ENCODE measurements at regions not wholly inside any gene's neighbourhood (a gene's known extent, or its start where the extent isn't known, plus 50 kb on each side); places are given as distances from the start of the nearest gene placed in this dataset.

DNA sequence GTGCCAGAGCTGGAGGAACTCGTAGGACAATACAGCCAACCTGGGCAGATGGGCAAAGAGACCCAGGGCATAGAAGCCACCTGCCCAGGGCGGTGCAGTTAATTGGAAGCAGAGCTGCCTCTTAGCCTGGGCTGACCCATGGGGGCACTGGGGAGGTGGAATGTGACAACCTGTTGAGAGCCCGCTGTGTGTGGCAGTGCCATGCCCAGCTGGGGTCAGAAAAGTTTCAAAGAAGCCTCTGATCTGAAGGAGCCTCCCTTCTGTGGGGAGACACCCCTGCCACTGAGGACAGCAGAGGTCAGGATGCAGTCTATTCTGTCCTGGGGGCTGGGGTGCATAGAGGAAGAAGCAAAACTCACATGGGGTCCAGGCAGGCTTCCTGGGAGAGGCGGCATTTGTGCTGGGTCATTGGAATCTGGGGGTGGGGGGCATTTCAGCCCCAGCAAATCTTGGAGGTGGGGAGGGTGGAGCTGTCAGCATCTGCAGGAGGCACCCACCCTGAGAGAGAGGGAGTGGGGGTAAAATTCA is 176.1 kb upstream of the CIBAR2 start:
- Histone ChIP-seq H3K27ac (ENCODE audit: low read length) (no peak overlapping the region), H3K4me1 (ENCODE audit: control insufficient read depth in 1 of 2, insufficient read depth in 2 of 2, low read length in 2 of 2) (peaks cover 4 to 31% of the 10 kb centered on the region in 2 donors), H3K4me3 (ENCODE audit: low read depth in 1 of 2, low read length in 2 of 2) (no peak overlapping the region), H3K9me3 (ENCODE audit: control insufficient read depth in 1 of 2, low read length in 2 of 2) (no peaks in the 10 kb centered on the region), H3K36me3 (ENCODE audit: control insufficient read depth in 1 of 2, insufficient read depth in 2 of 2, low read length in 2 of 2) (no peaks in the 10 kb centered on the region), H3K27me3 (ENCODE audit: low read depth, low read length) (no peaks in the 10 kb centered on the region)

DNA sequence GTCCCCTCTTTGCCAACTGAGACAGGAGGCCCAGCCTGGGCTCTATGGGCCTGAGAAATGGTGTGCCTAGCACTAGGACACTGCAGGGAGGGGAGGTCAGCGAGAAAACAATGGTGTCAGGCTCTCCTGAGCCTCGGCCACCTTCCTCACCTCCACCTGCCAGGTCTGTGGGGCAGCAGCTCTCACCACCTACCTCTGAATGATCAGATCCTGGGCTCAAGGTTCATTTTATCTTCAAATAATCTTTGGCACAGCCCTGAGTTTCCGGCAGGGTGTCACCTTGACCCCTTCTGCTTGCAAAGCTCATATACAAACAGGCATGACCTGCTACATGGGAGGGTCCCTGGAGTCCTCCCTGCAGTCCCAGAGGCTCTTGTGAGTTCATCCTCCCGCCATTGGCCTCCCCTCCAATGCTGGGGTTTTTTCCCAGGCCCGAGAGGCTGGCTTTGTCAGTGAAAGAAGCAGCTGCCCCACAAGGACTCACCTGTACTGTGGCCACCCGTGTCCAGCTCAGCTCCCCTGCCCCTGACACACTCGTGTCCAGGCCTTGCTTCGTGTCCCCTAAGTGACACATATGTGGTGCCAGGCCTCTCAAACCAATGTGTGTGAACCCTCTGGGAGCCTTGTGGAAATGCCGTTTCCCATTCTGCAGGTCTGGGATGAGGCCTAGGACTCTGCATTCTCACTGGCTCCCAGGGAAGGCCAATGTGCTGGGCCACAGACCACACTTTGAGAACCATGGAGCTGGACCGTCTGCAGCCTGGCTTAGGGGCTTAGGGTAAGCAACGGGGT is 176.8 kb upstream of the CIBAR2 start:
- Histone ChIP-seq H3K27ac (ENCODE audit: low read length) (no peak overlapping the region), H3K4me1 (ENCODE audit: control insufficient read depth in 1 of 2, insufficient read depth in 2 of 2, low read length in 2 of 2) (peaks cover 4 to 36% of the 10 kb centered on the region in 2 donors)

DNA sequence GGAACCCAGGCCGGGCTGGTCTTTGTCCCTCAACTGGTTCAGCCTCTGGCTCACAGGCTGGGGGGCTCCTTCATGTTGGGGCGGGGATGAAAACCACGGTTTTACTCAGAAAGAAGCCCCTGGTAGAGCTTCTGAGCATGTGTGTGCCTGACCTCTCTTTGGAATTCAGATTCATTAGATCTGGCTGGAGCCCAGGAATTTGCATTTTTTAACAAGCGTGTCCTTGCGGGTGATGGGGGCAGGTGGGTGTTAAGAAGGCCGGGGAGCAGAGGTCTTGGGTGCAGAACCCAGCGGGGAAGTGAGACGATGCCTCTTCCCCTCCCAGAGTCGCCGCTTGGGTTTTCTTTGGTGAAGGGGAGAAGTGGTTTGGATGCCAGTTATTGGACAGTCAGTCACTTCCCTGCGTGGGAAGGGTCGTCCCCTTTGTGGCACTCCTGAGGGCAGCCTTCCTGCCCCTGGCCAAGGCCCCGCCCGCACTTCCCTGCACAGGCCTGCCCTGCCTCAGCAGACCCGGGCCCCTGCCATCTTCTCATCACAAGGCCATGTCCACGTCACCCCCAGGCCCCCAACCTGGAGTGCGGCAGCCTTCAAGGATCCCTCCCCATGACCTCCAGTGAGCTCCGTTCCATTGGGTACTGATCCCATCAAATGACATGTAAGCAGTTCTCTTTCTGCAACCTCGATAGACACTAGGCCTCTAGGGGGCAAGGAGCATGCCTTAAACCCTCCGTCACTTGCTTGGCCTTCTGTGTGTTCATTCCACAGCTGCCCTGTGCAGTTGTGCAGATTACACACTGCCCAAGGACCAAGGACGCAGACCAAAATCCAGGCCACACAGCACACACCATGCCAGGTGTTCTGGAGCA is 177.7 kb upstream of the CIBAR2 start:
- no peak overlapping the region for H3K4me3 ChIP-seq (ENCODE audit: low read depth in 1 of 2, low read length in 2 of 2)
- H3K27me3 ChIP-seq (ENCODE audit: low read depth, low read length): no peaks in the 10 kb centered on the region
- H3K4me1 ChIP-seq (ENCODE audit: control insufficient read depth in 1 of 2, insufficient read depth in 2 of 2, low read length in 2 of 2): peaks cover 4 to 38% of the 10 kb centered on the region in 2 donors
- no peak overlapping the region for H3K27ac ChIP-seq (ENCODE audit: low read length)
- no peaks in the 10 kb centered on the region for H3K36me3 ChIP-seq (ENCODE audit: control insufficient read depth in 1 of 2, insufficient read depth in 2 of 2, low read length in 2 of 2)
- H3K9me3 ChIP-seq (ENCODE audit: control insufficient read depth in 1 of 2, low read length in 2 of 2): no peaks in the 10 kb centered on the region

More for the DNA sequence above, 176.8 kb upstream of the CIBAR2 start:
- no peak overlapping the region for H3K4me3 ChIP-seq (ENCODE audit: low read depth in 1 of 2, low read length in 2 of 2)
- H3K9me3 ChIP-seq (ENCODE audit: control insufficient read depth in 1 of 2, low read length in 2 of 2): no peaks in the 10 kb centered on the region
- no peaks in the 10 kb centered on the region for H3K36me3 ChIP-seq (ENCODE audit: control insufficient read depth in 1 of 2, insufficient read depth in 2 of 2, low read length in 2 of 2)
- H3K27me3 ChIP-seq (ENCODE audit: low read depth, low read length): no peaks in the 10 kb centered on the region

DNA sequence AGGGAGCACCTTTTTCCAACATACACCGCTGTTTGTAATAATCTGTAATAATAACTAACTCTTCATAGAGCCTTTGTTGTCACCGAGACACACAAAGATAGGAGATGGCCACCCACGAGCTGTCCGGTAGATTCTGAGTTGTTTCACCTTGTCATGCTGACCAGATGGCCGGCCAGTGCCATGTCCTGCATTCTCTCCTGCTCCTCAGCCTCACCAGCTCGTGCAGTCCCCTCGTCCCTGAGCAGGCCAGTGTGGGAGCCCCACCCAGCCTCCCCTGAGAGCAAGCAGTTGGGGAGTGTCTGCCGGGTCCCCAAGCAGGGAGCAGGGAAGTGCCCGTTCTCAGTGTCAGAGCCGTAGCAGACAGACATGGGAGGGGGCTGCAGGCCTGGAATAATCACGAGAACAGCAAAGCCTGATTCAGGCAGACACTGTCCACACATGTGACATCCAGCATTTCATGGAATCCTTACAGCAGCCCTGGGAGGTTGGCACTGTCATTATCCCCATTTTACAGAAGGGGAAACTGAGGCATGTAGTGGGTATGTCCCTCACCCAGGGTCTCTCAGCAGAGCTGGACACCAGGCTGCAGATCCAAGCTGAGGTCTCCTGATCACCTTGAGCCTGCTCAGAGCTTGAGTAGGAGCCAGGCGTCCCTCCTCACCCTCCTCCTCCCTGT is 178.5 kb upstream of the CIBAR2 start:
- Histone ChIP-seq H3K4me1 (ENCODE audit: control insufficient read depth in 1 of 2, insufficient read depth in 2 of 2, low read length in 2 of 2) (peaks cover 4 to 37% of the 10 kb centered on the region in 2 donors), H3K4me3 (ENCODE audit: low read depth in 1 of 2, low read length in 2 of 2) (no peak overlapping the region), H3K36me3 (ENCODE audit: control insufficient read depth in 1 of 2, insufficient read depth in 2 of 2, low read length in 2 of 2) (no peaks in the 10 kb centered on the region), H3K27ac (ENCODE audit: low read length) (no peak overlapping the region), H3K9me3 (ENCODE audit: control insufficient read depth in 1 of 2, low read length in 2 of 2) (no peaks in the 10 kb centered on the region), H3K27me3 (ENCODE audit: low read depth, low read length) (no peaks in the 10 kb centered on the region)

DNA sequence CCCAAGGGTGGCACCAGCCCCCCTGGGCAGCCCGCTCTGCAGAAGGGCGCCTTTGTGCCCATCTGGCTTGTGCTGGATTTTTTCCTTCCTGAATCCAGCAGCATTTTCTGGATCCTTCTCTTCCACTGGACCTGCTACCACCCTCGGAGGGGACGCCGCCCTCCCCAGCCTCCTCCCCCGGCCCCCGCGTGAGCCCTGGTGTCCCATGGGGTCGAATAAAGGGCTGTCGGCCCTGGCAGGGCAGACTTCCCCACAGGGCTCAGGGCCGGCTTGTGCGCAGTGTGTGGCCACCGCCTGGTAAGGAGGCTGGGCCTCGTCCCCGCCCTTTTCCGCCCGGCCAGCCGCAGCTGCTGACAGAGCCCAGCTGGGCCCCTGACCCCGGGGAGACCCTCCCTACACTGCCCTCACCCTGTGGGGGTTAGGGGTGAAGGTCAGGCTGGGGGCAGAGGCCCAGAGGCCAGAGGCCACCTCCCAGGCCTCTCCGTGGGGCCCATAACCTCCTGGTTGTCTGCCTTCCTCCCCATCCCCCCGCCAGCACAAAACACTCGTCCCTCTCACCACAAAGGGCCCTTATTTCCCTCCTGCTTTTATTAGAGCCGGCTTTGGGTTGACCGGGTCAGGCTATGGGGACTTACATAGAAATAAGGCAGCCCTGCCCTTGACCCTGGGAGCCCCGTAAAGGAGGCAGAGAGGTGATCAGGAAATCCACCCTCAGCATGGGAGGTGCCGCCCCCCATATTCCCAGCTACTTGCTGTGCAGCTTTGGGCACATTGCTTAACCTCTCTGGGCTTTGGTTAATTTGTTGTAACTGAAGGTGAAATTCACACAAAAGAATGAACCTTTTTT is 179.3 kb upstream of the CIBAR2 start:
- Histone ChIP-seq H3K36me3 (ENCODE audit: control insufficient read depth in 1 of 2, insufficient read depth in 2 of 2, low read length in 2 of 2) (no peaks in the 10 kb centered on the region), H3K9me3 (ENCODE audit: control insufficient read depth in 1 of 2, low read length in 2 of 2) (no peaks in the 10 kb centered on the region), H3K27me3 (ENCODE audit: low read depth, low read length) (no peaks in the 10 kb centered on the region), H3K4me1 (ENCODE audit: control insufficient read depth in 1 of 2, insufficient read depth in 2 of 2, low read length in 2 of 2) (peaks cover 4 to 34% of the 10 kb centered on the region in 2 donors), H3K27ac (ENCODE audit: low read length) (no peak overlapping the region), H3K4me3 (ENCODE audit: low read depth in 1 of 2, low read length in 2 of 2) (no peak overlapping the region)

DNA sequence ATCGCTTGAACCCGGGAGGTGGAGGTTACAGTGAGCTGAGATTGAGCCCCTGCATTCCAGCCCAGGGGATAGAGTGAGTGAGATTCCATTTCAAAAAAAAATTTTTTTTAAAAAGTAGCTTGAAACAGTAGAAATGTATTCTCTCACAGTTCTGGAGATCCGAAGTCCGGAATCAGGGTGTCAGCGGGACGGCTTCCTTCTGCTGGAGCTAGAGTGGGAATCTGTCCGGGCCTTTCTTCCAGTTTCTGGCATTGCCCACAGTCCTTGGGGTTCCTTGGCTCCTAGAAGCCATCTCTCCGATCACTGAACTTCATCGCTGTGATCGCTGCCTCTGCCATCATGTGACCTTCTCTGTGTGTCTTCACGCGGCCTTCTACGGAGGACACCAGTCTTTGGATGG is 181.2 kb upstream of the CIBAR2 start:
- Histone ChIP-seq H3K4me1 (ENCODE audit: control insufficient read depth in 1 of 2, insufficient read depth in 2 of 2, low read length in 2 of 2) (peaks cover 4 to 26% of the 10 kb centered on the region in 2 donors), H3K36me3 (ENCODE audit: control insufficient read depth in 1 of 2, insufficient read depth in 2 of 2, low read length in 2 of 2) (no peaks in the 10 kb centered on the region), H3K27me3 (ENCODE audit: low read depth, low read length) (no peaks in the 10 kb centered on the region), H3K27ac (ENCODE audit: low read length) (no peak overlapping the region), H3K9me3 (ENCODE audit: control insufficient read depth in 1 of 2, low read length in 2 of 2) (no peaks in the 10 kb centered on the region), H3K4me3 (ENCODE audit: low read depth in 1 of 2, low read length in 2 of 2) (no peak overlapping the region)

DNA sequence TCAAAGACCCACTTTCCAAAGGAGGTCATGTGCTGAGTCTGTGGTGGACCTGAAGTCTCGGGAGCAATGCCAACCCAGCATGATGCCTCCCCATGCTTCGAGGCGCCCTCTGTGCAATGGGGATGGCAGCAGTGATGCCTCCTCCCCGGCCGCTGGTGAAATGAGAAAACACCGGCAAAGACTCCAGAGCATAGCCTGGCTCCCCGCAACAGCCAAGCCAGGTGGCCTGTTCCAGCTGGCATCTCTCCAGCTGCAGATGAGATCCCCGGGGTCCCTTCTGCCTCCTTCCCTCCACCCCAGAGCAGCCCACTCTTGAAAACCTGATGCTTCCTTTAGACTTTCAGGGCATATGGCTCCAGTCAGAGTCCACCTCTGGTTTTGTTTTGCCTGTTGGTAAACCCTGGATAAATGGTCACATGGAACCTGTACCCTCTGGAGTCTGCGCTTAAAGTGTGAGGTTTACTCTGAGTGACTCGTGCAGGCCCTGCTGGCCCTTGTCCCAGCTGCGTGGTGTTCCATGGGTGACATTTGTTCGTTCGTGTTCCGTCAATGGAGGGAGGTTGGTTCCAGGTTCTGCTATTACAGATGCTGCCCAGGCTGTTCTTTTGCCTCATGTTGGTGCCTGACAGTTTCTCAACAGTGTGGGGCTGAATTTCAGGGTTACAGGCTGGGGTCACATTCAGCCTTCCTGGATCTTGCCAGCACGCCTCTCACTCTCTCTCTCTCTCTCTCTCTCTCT is 181.8 kb upstream of the CIBAR2 start:
- no peaks in the 10 kb centered on the region for H3K36me3 ChIP-seq (ENCODE audit: control insufficient read depth in 1 of 2, insufficient read depth in 2 of 2, low read length in 2 of 2)
- peaks cover 4 to 26% of the 10 kb centered on the region in 2 donors for H3K4me1 ChIP-seq (ENCODE audit: control insufficient read depth in 1 of 2, insufficient read depth in 2 of 2, low read length in 2 of 2)
- H3K4me3 ChIP-seq (ENCODE audit: low read depth in 1 of 2, low read length in 2 of 2): no peak overlapping the region
- no peak overlapping the region for H3K27ac ChIP-seq (ENCODE audit: low read length)
- H3K9me3 ChIP-seq (ENCODE audit: control insufficient read depth in 1 of 2, low read length in 2 of 2): no peaks in the 10 kb centered on the region
- no peaks in the 10 kb centered on the region for H3K27me3 ChIP-seq (ENCODE audit: low read depth, low read length)

DNA sequence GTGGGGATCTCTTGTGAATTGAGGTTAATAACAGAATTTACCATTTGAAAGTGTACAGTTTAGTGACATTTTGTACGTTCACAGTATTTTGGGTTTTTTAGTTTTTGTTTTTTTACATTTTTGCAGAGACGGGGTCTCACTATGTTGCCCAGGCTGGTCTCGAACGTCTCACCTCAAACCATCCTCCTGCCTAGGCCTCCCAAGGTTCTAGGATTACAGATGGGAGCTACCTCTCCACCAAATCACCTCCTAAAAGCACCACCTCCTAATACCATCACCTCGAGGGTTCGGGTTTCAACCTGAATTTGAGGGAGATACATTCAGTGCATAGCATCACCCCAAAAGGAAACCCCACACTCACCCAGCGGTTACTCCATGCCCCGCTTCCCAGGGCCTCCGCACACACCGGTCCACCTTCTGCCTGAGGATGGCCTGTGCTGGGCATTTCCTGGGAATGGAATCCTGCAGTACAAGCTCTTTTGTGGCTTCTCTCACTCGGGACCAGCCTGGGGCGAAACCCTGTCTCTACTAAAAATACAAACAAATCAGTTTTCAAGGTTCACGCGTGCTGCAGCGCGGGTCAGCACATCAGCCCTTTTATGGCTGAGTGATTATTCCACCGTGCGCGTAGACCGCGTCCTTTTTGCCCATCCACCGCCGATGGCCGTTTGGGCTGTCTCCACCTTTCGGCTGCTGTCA is 182.7 kb upstream of the CIBAR2 start:
- Histone ChIP-seq H3K27me3 (ENCODE audit: low read depth, low read length) (no peaks in the 10 kb centered on the region), H3K9me3 (ENCODE audit: control insufficient read depth in 1 of 2, low read length in 2 of 2) (no peaks in the 10 kb centered on the region), H3K4me1 (ENCODE audit: control insufficient read depth in 1 of 2, insufficient read depth in 2 of 2, low read length in 2 of 2) (peaks cover 4 to 21% of the 10 kb centered on the region in 2 donors), H3K27ac (ENCODE audit: low read length) (no peak overlapping the region), H3K36me3 (ENCODE audit: control insufficient read depth in 1 of 2, insufficient read depth in 2 of 2, low read length in 2 of 2) (no peaks in the 10 kb centered on the region), H3K4me3 (ENCODE audit: low read depth in 1 of 2, low read length in 2 of 2) (no peak overlapping the region)

DNA sequence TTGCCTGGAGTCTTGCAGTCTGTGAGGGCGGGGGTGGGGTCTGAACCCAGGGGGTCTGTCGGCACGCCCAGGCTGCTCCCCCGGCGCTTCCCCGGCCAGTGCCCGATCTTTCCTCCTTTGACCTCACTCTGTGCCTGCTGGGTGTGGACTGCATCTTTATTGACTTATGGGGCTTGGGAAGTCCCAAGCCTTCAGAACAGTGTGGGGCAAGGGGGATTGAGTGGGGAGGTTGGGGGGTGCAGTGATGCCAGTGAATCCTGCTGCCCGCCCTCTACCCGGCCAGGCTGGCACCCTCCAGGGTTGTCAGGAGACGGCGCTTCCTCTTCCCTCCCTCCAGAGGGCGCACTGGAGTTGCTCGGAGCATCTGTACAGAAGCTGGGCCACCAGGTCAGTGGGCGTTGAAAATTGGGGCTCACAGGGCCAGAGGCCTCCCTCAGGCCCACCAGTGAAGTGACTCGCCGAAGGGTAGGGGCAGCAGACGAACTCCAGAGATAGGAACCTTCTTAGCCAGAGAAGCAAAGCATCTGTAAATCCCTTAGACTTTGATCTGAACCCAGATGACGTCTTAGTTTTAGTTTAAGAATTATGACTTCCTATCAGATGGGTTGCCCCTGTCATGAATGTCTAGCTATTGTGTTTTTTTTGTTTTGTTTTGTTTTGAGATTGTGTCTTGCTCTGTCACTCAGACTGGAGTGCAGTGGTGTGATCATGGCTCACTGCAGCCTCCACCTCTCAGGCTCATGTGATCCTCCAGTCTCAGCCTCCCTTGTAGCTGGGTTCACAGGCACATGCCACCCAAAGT is 184.8 kb upstream of the CIBAR2 start:
- Histone ChIP-seq H3K4me1 (ENCODE audit: control insufficient read depth in 1 of 2, insufficient read depth in 2 of 2, low read length in 2 of 2) (peaks cover 0 to 11% of the 10 kb centered on the region in 2 donors), H3K4me3 (ENCODE audit: low read depth in 1 of 2, low read length in 2 of 2) (no peak overlapping the region), H3K27ac (ENCODE audit: low read length) (no peak overlapping the region), H3K27me3 (ENCODE audit: low read depth, low read length) (no peaks in the 10 kb centered on the region), H3K9me3 (ENCODE audit: control insufficient read depth in 1 of 2, low read length in 2 of 2) (no peaks in the 10 kb centered on the region), H3K36me3 (ENCODE audit: control insufficient read depth in 1 of 2, insufficient read depth in 2 of 2, low read length in 2 of 2) (no peaks in the 10 kb centered on the region)

Data from muscle layer of duodenum (tissue), 2 donors.